GM23338 (cell line): ENCODE measurements at regions not wholly inside any gene's neighbourhood (a gene's known extent, or its start where the extent isn't known, plus 50 kb on each side); places are given as distances from the start of the nearest gene placed in this dataset.

Experiments
- ATAC-seq: fragments of 200-7000 bp; cut with Tn5 transposase; 3 replicates; pipeline ENCODE4 v1.9.1; 2020
- DNase-seq: peaks from one replicate; pipeline ENCODE4 v3.0.0-alpha.2; 2015; ENCODE audit warnings: low spot score
- H2AFZ ChIP-seq: fragments of 200-600 bp; sonication (generic); 2 replicates; pipeline ENCODE4 v1.8.0; 2016; ENCODE audit warnings: antibody characterized with exemption, mild to moderate bottlenecking, moderate library complexity
- H3F3A ChIP-seq: fragments of 200-600 bp; sonication (generic); replicated peaks from 2 replicates; pipeline ENCODE4 v1.8.0; 2017; ENCODE audit warnings: antibody characterized with exemption, mixed run types, low read depth
- H3K27ac ChIP-seq: fragments of 200-600 bp; sonication (generic); 2 replicates; pipeline ENCODE4 v1.6.1; 2016; ENCODE audit warnings: low read depth
- H3K27me3 ChIP-seq: fragments of 200-600 bp; sonication (generic); 2 replicates; pipeline ENCODE4 v1.8.0; 2016; ENCODE audit warnings: mild to moderate bottlenecking, mixed run types, moderate library complexity; ENCODE audit not compliant: insufficient read depth
- H3K36me3 ChIP-seq: fragments of 200-600 bp; sonication (generic); 2 replicates; pipeline ENCODE4 v1.8.0; 2016; ENCODE audit warnings: mild to moderate bottlenecking; ENCODE audit not compliant: insufficient read depth
- H3K4me1 ChIP-seq: fragments of 200-600 bp; sonication (generic); 2 replicates; pipeline ENCODE4 v1.8.0; 2016; ENCODE audit warnings: mild to moderate bottlenecking, moderate library complexity; ENCODE audit not compliant: insufficient read depth
- H3K4me2 ChIP-seq: fragments of 200-600 bp; sonication (generic); 2 replicates; pipeline ENCODE4 v1.7.1; 2017; ENCODE audit warnings: mixed run types
- H3K4me3 ChIP-seq: fragments of 200-600 bp; sonication (generic); 2 replicates; pipeline ENCODE4 v1.6.1; 2016; ENCODE audit warnings: mixed run types
- H3K79me2 ChIP-seq: fragments of 200-600 bp; sonication (generic); replicated peaks from 2 replicates; pipeline ENCODE4 v1.8.0; 2017; ENCODE audit warnings: mild to moderate bottlenecking; ENCODE audit not compliant: insufficient read depth
- H3K9me2 ChIP-seq: fragments of 200-600 bp; sonication (generic); 2 replicates; pipeline ENCODE4 v1.8.0; 2017; ENCODE audit not compliant: insufficient read depth
- H4K20me1 ChIP-seq: fragments of 200-600 bp; sonication (generic); replicated peaks from 2 replicates; pipeline ENCODE4 v1.8.0; 2017; ENCODE audit warnings: mild to moderate bottlenecking; ENCODE audit not compliant: insufficient read depth
- H3K27ac Mint-ChIP-seq: 2 replicates; pipeline ENCODE4 v1.8.0; 2020; ENCODE audit warnings: inconsistent platforms, mild to moderate bottlenecking, moderate library complexity, mixed read lengths
- H3K27me3 Mint-ChIP-seq: 3 replicates; pipeline ENCODE4 v1.8.0; 2022; ENCODE audit warnings: low read depth, mild to moderate bottlenecking, moderate library complexity, mixed read lengths, inconsistent platforms; ENCODE audit not compliant: insufficient read depth, poor library complexity
- H3K36me3 Mint-ChIP-seq: 3 replicates; pipeline ENCODE4 v1.8.0; 2021; ENCODE audit warnings: low read depth, mild to moderate bottlenecking, inconsistent platforms, moderate library complexity, mixed read lengths
- H3K4me1 Mint-ChIP-seq: 3 replicates; pipeline ENCODE4 v1.8.0; 2020; ENCODE audit warnings: mild to moderate bottlenecking, inconsistent platforms, mixed read lengths
- H3K4me3 Mint-ChIP-seq: 3 replicates; pipeline ENCODE4 v1.8.0; 2021; ENCODE audit warnings: moderate library complexity, mild to moderate bottlenecking, inconsistent platforms, mixed read lengths
- H3K9me3 Mint-ChIP-seq: 3 replicates; pipeline ENCODE4 v1.8.0; 2020; ENCODE audit warnings: moderate library complexity, mild to moderate bottlenecking, inconsistent platforms, mixed read lengths
- CREB1 ChIP-seq: fragments of 250-450 bp; sonication (Bioruptor Pico); IDR thresholded peaks from 2 replicates; pipeline ENCODE4 v1.5.0; 2020; ENCODE audit warnings: low read depth, mild to moderate bottlenecking, moderate library complexity
- CTCF ChIP-seq, 2 experiments: fragments of 200-600 bp in 1 of 2; sonication (generic) in 1 of 2; conservative IDR thresholded peaks; 2 replicates each; pipeline versions ENCODE4 v1.5.1 to v1.6.1; 2016 to 2017; ENCODE audit warnings: antibody characterized with exemption in 2 of 2, low read depth in 2 of 2, mild to moderate bottlenecking in 2 of 2, moderate library complexity in 1 of 2
- ETS1 ChIP-seq: IDR thresholded peaks from 2 replicates; pipeline ENCODE4 v1.6.1; 2016; ENCODE audit warnings: antibody characterized with exemption
- EZH2 ChIP-seq: fragments of 200-600 bp; sonication (generic); IDR thresholded peaks from one replicate; pipeline ENCODE4 v1.8.0; 2017; ENCODE audit warnings: antibody characterized with exemption, mild to moderate bottlenecking, low read depth; ENCODE audit not compliant: unreplicated experiment
- JUNB ChIP-seq: IDR thresholded peaks from one replicate; pipeline ENCODE4 v1.6.1; 2016; ENCODE audit warnings: antibody characterized with exemption; ENCODE audit not compliant: unreplicated experiment
- NANOG ChIP-seq: IDR thresholded peaks from 2 replicates; pipeline ENCODE4 v1.6.1; 2016; ENCODE audit warnings: antibody characterized with exemption, borderline replicate concordance
- POLR2AphosphoS5 ChIP-seq: IDR thresholded peaks from 2 replicates; pipeline ENCODE4 v1.6.1; 2016; ENCODE audit warnings: antibody characterized with exemption, low read depth
- REST ChIP-seq: IDR thresholded peaks from one replicate; pipeline ENCODE4 v1.6.1; 2018; ENCODE audit warnings: antibody characterized with exemption; ENCODE audit not compliant: unreplicated experiment
- ZNF331 ChIP-seq: fragments of 250-450 bp; sonication (Bioruptor Pico); IDR thresholded peaks from 2 replicates; pipeline ENCODE4 v1.5.0; 2020; ENCODE audit warnings: low read depth, mild to moderate bottlenecking, moderate library complexity

DNA sequence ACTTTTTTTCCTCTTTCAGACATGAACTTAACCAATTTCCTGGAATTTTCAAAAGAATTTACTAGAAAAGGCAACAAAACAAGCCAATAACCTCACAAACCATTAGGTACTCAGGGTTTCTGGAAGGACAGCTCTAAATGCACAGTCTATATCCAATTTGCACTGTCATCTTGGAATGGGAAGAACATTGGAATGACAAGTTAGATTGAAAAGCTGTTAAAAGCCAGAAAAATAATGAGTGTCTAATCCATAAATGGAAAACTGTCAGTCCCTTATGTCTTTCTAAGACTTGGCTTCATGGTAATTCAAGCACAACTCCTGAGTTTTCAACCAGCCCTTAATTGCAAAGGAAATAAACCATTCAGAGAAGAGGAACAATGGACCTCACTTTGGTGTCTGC, 105.8 kb upstream of the NTRK2 start (continued):
- TF ChIP-seq CTCF (conservative IDR thresholded peaks at IDR 0.05; ENCODE audit: low read depth in 2 of 2) (no peak), REST (no peak), CREB1 (CRISPR knock-in tag) (no peak), NANOG (no peak), POLR2AphosphoS5 (no peak), ETS1 (no peak)

GRCh38 chr9:84567805-84568204, 101.7 kb upstream of the NTRK2 start:
- Histone ChIP-seq H3K4me3 (no peak overlapping the region), H2AFZ (no peak overlapping the region), H3K4me1 (no peaks in the 10 kb centered on the region), H3F3A (no peaks in the 10 kb centered on the region), H3K27me3 (no peaks in the 10 kb centered on the region), H3K4me2 (no peak overlapping the region), H3K36me3 (no peaks in the 10 kb centered on the region), H3K79me2 (no peaks in the 10 kb centered on the region), H3K9me2 (peaks cover 8% of the 10 kb centered on the region; the same call in 1 of the 2 replicates), H3K27ac (no peak overlapping the region), H4K20me1 (no peaks in the 10 kb centered on the region)
- DNase-seq, result no peak
- H3K4me1 Mint-ChIP-seq, result peaks cover 5% of the 10 kb centered on the region
- H3K36me3 Mint-ChIP-seq, result no peaks in the 10 kb centered on the region
- H3K27ac Mint-ChIP-seq, result no peak overlapping the region
- H3K9me3 Mint-ChIP-seq, result no peaks in the 10 kb centered on the region
- H3K27me3 Mint-ChIP-seq, result no peaks in the 10 kb centered on the region
- ATAC-seq, result no peak
- no peak overlapping the region for H3K4me3 Mint-ChIP-seq
- TF ChIP-seq NANOG (no peak), EZH2 (no peak), ZNF331 (no peak), REST (no peak), CREB1 (CRISPR knock-in tag) (no peak), CTCF (conservative IDR thresholded peaks at IDR 0.05; ENCODE audit: low read depth in 2 of 2) (no peak), JUNB (no peak)
